MM.1S (cell line): ENCODE measurements at regions not wholly inside any gene's neighbourhood (a gene's known extent, or its start where the extent isn't known, plus 50 kb on each side); places are given as distances from the start of the nearest gene placed in this dataset.

Source experiments
- DNase-seq: peaks from one replicate; pipeline ENCODE4 v3.0.0-alpha.2; 2015
- H2AFZ ChIP-seq: fragments of 300-600 bp; sonication (generic); 2 replicates; pipeline ENCODE4 v1.6.0; 2016; ENCODE audit warnings: antibody characterized with exemption, low read length
- H3F3A ChIP-seq: fragments of 300-600 bp; sonication (generic); 2 replicates; pipeline ENCODE4 v1.6.1; 2016; ENCODE audit warnings: mild to moderate bottlenecking, antibody characterized with exemption, low read length, moderate library complexity, mixed read lengths; ENCODE audit not compliant: insufficient read depth
- H3K27ac ChIP-seq: fragments of 300-600 bp; sonication (generic); 2 replicates; pipeline ENCODE4 v1.5.1; 2016; ENCODE audit warnings: mild to moderate bottlenecking, low read length
- H3K27me3 ChIP-seq: fragments of 300-600 bp; sonication (generic); replicated peaks from 2 replicates; pipeline ENCODE4 v1.6.0; 2016; ENCODE audit warnings: low read length; ENCODE audit not compliant: insufficient read depth
- H3K36me3 ChIP-seq: fragments of 300-600 bp; sonication (generic); replicated peaks from 2 replicates; pipeline ENCODE4 v1.6.1; 2016; ENCODE audit warnings: mild to moderate bottlenecking, low read length, mixed read lengths; ENCODE audit not compliant: insufficient read depth
- H3K4me1 ChIP-seq: fragments of 300-600 bp; sonication (generic); 2 replicates; pipeline ENCODE4 v1.6.1; 2016; ENCODE audit warnings: low read length, mixed read lengths
- H3K4me2 ChIP-seq: fragments of 300-600 bp; sonication (generic); 2 replicates; pipeline ENCODE4 v1.6.0; 2016; ENCODE audit warnings: low read depth, low read length
- H3K4me3 ChIP-seq: fragments of 300-600 bp; sonication (generic); 2 replicates; pipeline ENCODE4 v1.5.1; 2016; ENCODE audit warnings: low read length, mixed read lengths
- H3K79me2 ChIP-seq: fragments of 300-600 bp; sonication (generic); 2 replicates; pipeline ENCODE4 v1.6.1; 2016; ENCODE audit warnings: mixed run types, low read length, mixed read lengths
- H3K9ac ChIP-seq: fragments of 300-600 bp; sonication (generic); 2 replicates; pipeline ENCODE4 v1.6.1; 2016; ENCODE audit warnings: low read length, mixed read lengths
- H3K9me2 ChIP-seq: fragments of 300-600 bp; sonication (generic); replicated peaks from 2 replicates; pipeline ENCODE4 v1.6.1; 2016; ENCODE audit warnings: mild to moderate bottlenecking, low read length, mixed read lengths; ENCODE audit not compliant: insufficient read depth
- H3K9me3 ChIP-seq: fragments of 300-600 bp; sonication (generic); replicated peaks from 2 replicates; pipeline ENCODE4 v1.6.1; 2016; ENCODE audit warnings: mild to moderate bottlenecking, low read length, mixed read lengths; ENCODE audit not compliant: insufficient read depth
- H4K20me1 ChIP-seq: fragments of 300-600 bp; sonication (generic); 2 replicates; pipeline ENCODE4 v1.6.1; 2016; ENCODE audit warnings: mild to moderate bottlenecking, low read length, moderate library complexity, mixed read lengths; ENCODE audit not compliant: insufficient read depth
- EZH2 ChIP-seq: fragments of 300-600 bp; sonication (generic); optimal IDR thresholded peaks from 2 replicates; pipeline ENCODE3; 2017; ENCODE audit warnings: low read depth, mild to moderate bottlenecking, antibody characterized with exemption, low read length, mixed read lengths
- EZH2phosphoT487 ChIP-seq: fragments of 300-600 bp; sonication (generic); IDR thresholded peaks from 2 replicates; pipeline ENCODE4 v1.6.1; 2018; ENCODE audit warnings: antibody characterized with exemption, low read length
- TF ChIP-seq, protein P1 (sequence below): fragments of 300-600 bp; sonication (generic); IDR thresholded peaks from 2 replicates; pipeline ENCODE4 v1.5.1; 2016; ENCODE audit warnings: antibody characterized with exemption, low read length, mixed read lengths

DNA sequence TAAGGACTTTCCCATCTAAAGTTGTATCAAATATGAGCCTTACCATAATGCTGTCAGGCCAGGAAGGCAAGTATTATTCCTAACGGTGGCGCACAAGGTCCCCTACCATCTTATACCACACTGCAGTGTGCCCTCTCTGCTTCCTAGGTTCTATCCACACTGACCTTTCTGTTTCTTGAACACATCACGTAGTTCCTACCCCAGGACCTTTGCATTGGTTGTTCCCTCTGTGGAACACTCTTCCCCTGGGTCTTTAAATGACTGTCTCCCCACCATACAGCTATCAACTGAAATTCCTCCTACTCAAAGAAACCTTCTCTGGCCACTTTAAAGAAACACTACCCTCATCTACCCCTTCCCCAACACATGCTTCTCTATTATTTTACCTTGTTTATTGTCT, 104.5 kb upstream of the SPACA1 start:
- H3F3A ChIP-seq: no peaks in the 10 kb centered on the region
- DNase-seq: no peak
- H3K36me3 ChIP-seq: no peaks in the 10 kb centered on the region
- no peaks in the 10 kb centered on the region for H3K9me3 ChIP-seq
- H3K4me1 ChIP-seq: no peaks in the 10 kb centered on the region
- TF ChIP-seq, protein P1, sequence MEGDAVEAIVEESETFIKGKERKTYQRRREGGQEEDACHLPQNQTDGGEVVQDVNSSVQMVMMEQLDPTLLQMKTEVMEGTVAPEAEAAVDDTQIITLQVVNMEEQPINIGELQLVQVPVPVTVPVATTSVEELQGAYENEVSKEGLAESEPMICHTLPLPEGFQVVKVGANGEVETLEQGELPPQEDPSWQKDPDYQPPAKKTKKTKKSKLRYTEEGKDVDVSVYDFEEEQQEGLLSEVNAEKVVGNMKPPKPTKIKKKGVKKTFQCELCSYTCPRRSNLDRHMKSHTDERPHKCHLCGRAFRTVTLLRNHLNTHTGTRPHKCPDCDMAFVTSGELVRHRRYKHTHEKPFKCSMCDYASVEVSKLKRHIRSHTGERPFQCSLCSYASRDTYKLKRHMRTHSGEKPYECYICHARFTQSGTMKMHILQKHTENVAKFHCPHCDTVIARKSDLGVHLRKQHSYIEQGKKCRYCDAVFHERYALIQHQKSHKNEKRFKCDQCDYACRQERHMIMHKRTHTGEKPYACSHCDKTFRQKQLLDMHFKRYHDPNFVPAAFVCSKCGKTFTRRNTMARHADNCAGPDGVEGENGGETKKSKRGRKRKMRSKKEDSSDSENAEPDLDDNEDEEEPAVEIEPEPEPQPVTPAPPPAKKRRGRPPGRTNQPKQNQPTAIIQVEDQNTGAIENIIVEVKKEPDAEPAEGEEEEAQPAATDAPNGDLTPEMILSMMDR: no peak
- TF ChIP-seq EZH2phosphoT487: no peak
- no peak for TF ChIP-seq EZH2
- no peak overlapping the region for H3K4me3 ChIP-seq
- H2AFZ ChIP-seq: no peak overlapping the region
- no peaks in the 10 kb centered on the region for H3K27me3 ChIP-seq
- H3K27ac ChIP-seq: no peak overlapping the region
- H3K9ac ChIP-seq: no peak overlapping the region
- H4K20me1 ChIP-seq: no peaks in the 10 kb centered on the region
- H3K4me2 ChIP-seq: no peak overlapping the region
- H3K79me2 ChIP-seq: no peaks in the 10 kb centered on the region
- H3K9me2 ChIP-seq: no peaks in the 10 kb centered on the region

DNA sequence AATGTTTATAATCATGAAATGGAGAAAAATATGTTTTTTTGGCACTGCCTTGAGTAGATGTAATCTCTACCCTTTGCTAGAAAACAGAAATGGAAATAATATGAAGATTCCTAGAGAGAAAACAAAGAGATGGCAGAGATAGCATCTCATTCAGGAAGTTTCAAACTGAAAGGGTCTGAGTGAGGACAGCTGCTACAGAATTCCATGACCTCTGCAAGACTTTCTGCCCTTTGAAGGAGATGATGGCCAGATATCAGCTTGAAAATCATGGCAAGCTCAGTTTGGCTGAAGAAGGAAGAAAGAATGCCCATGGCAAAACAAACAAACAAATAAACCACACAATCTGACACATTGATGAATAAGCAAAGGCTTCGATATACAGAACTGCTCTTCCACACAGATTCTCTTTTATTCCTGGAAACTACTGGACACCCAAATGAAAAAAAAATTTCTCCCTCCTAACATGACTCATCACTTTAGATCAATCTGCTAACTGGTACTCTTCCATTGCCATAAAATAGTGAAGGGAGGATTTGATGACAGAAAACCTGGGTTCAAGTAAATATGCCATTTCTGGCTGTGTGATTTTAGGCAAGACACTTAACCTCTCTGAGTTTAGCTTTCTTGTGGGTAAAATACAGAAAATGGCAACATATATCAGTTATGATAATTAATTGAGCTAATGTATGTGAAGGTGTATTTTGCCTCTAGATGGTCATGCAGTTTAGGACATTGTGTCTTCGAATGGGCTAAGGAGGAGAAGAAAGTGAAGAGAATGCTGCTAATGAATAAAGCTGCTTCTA, 105.9 kb upstream of the SPACA1 start:
- no peak overlapping the region for H3K9ac ChIP-seq
- H4K20me1 ChIP-seq: no peaks in the 10 kb centered on the region
- no peaks in the 10 kb centered on the region for H3F3A ChIP-seq
- H2AFZ ChIP-seq: no peak overlapping the region
- no peaks in the 10 kb centered on the region for H3K4me1 ChIP-seq
- no peak for TF ChIP-seq EZH2phosphoT487
- no peak for TF ChIP-seq EZH2
- TF ChIP-seq, protein P1: no peak
- no peak for DNase-seq
- no peak overlapping the region for H3K4me3 ChIP-seq
- no peaks in the 10 kb centered on the region for H3K9me2 ChIP-seq
- H3K79me2 ChIP-seq: no peaks in the 10 kb centered on the region
- H3K27me3 ChIP-seq: no peaks in the 10 kb centered on the region
- no peaks in the 10 kb centered on the region for H3K36me3 ChIP-seq
- no peak overlapping the region for H3K27ac ChIP-seq
- no peak overlapping the region for H3K4me2 ChIP-seq
- no peaks in the 10 kb centered on the region for H3K9me3 ChIP-seq

DNA sequence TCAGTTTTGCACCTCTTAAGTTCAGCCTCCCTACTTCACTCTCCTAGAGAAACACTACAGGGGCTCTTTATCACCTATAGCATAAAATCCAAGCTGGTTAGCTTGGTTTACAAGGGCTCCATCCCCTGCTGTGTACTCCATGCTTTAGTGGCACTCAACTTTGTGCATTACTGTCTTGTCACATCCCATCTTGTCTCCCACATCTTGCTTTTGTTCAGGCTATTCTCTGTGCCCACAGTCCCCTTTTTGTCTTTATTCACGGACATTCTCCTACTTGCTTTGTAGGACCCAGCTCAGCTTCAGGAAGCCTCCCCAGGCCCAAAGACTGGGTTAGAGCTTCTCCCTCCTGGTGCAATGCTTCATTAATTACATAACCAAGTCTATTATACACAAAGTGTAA, 107.9 kb upstream of the SPACA1 start:
- Histone ChIP-seq H3K9me3 (no peaks in the 10 kb centered on the region), H3K9ac (no peak overlapping the region), H3K27ac (no peak overlapping the region), H3K4me3 (no peak overlapping the region), H3F3A (no peaks in the 10 kb centered on the region), H3K79me2 (no peaks in the 10 kb centered on the region), H3K36me3 (no peaks in the 10 kb centered on the region), H3K4me2 (no peak overlapping the region), H3K27me3 (no peaks in the 10 kb centered on the region), H4K20me1 (no peaks in the 10 kb centered on the region), H2AFZ (no peak overlapping the region), H3K4me1 (no peaks in the 10 kb centered on the region), H3K9me2 (no peaks in the 10 kb centered on the region)
- no peak for DNase-seq
- TF ChIP-seq EZH2phosphoT487: no peak
- TF ChIP-seq, protein P1: no peak
- TF ChIP-seq EZH2: no peak
